A549 (cell line): ENCODE measurements at regions not wholly inside any gene's neighbourhood (a gene's known extent, or its start where the extent isn't known, plus 50 kb on each side); places are given as distances from the start of the nearest gene placed in this dataset.

Experiments
- ATAC-seq, 2 experiments: fragments of 200-7000 bp in 1 of 2; fragments of >200 bp in 1 of 2; cut with Nextera tagmentation in 1 of 2; cut with Tn5 transposase in 1 of 2; 3 replicates each; pipeline versions ENCODE4 v1.8.0 to v1.9.1; 2018 to 2020; ENCODE audit warnings: mild to moderate bottlenecking in 1 of 2, moderate library complexity in 1 of 2
- CTCF ChIA-PET: fragments of 300-600 bp; sonication (Branson Sonifier 250); formaldehyde crosslinking; extraction: SDS; loops from one replicate; lab custom pipeline; 2021; ENCODE audit warnings: antibody characterized with exemption, inconsistent platforms; lab: Yijun Ruan, JAX
- POLR2A ChIA-PET: fragments of 350-600 bp; formaldehyde crosslinking; extraction: SDS; loops from one replicate; lab custom pipeline; 2021; ENCODE audit warnings: antibody characterized with exemption, inconsistent platforms; lab: Yijun Ruan, JAX
- DNase-seq, 2 experiments: peaks; one replicate each; pipeline versions ENCODE4 v3.0.0 to v3.0.0-alpha.2; 2011 to 2016; ENCODE audit warnings: low read depth in 1 of 2, low spot score in 1 of 2
- FAIRE-seq: peaks from 2 replicates; lab custom pipeline; 2011; peaks lifted over from hg19 to GRCh38; lab: Jason Lieb, UNC
- H3K27ac ChIP-seq, 2 experiments: fragments of >200 bp; sonication (Bioruptor Twin); formaldehyde crosslinking; 3 replicates each; pipeline ENCODE4 v1.5.1; 2016 to 2017
- H3K4me1 ChIP-seq: fragments of >200 bp; sonication (Bioruptor Twin); formaldehyde crosslinking; 3 replicates; pipeline ENCODE4 v1.6.1; 2016
- H3K4me2 ChIP-seq: fragments of >200 bp; sonication (Bioruptor Twin); formaldehyde crosslinking; 3 replicates; pipeline ENCODE4 v1.6.1; 2016
- H3K4me3 ChIP-seq: fragments of >200 bp; sonication (Bioruptor Twin); formaldehyde crosslinking; 3 replicates; pipeline ENCODE4 v1.5.1; 2016
- H3K9me3 ChIP-seq: fragments of >200 bp; sonication (Bioruptor Twin); formaldehyde crosslinking; 3 replicates; pipeline ENCODE4 v1.6.1; 2016
- CBX8 ChIP-seq: fragments of 200-600 bp; sonication (generic); IDR thresholded peaks from 2 replicates; pipeline ENCODE4 v1.6.1; 2016
- CHD2 ChIP-seq: fragments of 150-350 bp; IDR thresholded peaks from 2 replicates; pipeline ENCODE4 v1.6.1; 2014; ENCODE audit warnings: low read length; ENCODE audit not compliant: partially characterized antibody
- CHD4 ChIP-seq: fragments of 200-600 bp; sonication (generic); IDR thresholded peaks from 2 replicates; pipeline ENCODE4 v1.6.1; 2016; ENCODE audit warnings: antibody characterized with exemption, mild to moderate bottlenecking, borderline replicate concordance
- EHMT2 ChIP-seq: fragments of 200-600 bp; sonication (generic); IDR thresholded peaks from 2 replicates; pipeline ENCODE4 v1.6.1; 2016; ENCODE audit warnings: antibody characterized with exemption, low read depth, mild to moderate bottlenecking, moderate library complexity
- EP300 ChIP-seq, 2 experiments: fragments of >200 bp; sonication (Bioruptor Twin); formaldehyde crosslinking; IDR thresholded peaks; 2 replicates in 1 of 2; 3 replicates in 1 of 2; pipeline ENCODE4 v1.6.1; 2016 to 2017
- HDAC2 ChIP-seq: fragments of 200-600 bp; sonication (generic); IDR thresholded peaks from 2 replicates; pipeline ENCODE4 v1.6.1; 2016
- HOXA7 ChIP-seq: fragments of 250-450 bp; sonication (Bioruptor Pico); IDR thresholded peaks from 2 replicates; pipeline ENCODE4 v1.5.0; 2020; ENCODE audit warnings: mild to moderate bottlenecking, moderate library complexity
- HOXB13 ChIP-seq: fragments of 250-450 bp; sonication (Bioruptor Pico); IDR thresholded peaks from 2 replicates; pipeline ENCODE4 v1.5.0; 2020; ENCODE audit warnings: low read depth, mild to moderate bottlenecking, moderate library complexity
- JUN ChIP-seq, 2 experiments: fragments of >200 bp; sonication (Bioruptor Twin); formaldehyde crosslinking; IDR thresholded peaks; 2 replicates in 1 of 2; 3 replicates in 1 of 2; pipeline ENCODE4 v1.6.1; 2016 to 2017
- KDM5A ChIP-seq: fragments of 200-600 bp; sonication (generic); IDR thresholded peaks from 2 replicates; pipeline ENCODE4 v1.6.1; 2016; ENCODE audit warnings: antibody characterized with exemption, mild to moderate bottlenecking
- MAFK ChIP-seq: fragments of 450-650 bp; IDR thresholded peaks from 2 replicates; pipeline ENCODE4 v1.6.1; 2014; ENCODE audit not compliant: partially characterized antibody
- MYC ChIP-seq: IDR thresholded peaks from 2 replicates; pipeline ENCODE4 v1.6.1; 2012; ENCODE audit warnings: mild to moderate bottlenecking, inconsistent platforms, low read length, improper control_type of control experiment, borderline replicate concordance
- NFE2L2 ChIP-seq: fragments of 150-350 bp; conservative IDR thresholded peaks from 2 replicates; pipeline ENCODE4 v1.6.1; 2014; ENCODE audit warnings: low read length
- PHF8 ChIP-seq: fragments of 200-600 bp; sonication (generic); IDR thresholded peaks from 2 replicates; pipeline ENCODE4 v1.6.1; 2016; ENCODE audit warnings: low read depth, mild to moderate bottlenecking, antibody characterized with exemption, moderate library complexity, borderline replicate concordance
- POLR2A ChIP-seq: IDR thresholded peaks from 2 replicates; pipeline ENCODE4 v1.6.1; 2012; ENCODE audit warnings: mild to moderate bottlenecking, low read length
- RAD21 ChIP-seq, 2 experiments: fragments of >200 bp in 1 of 2; sonication (Bioruptor Twin) in 1 of 2; formaldehyde crosslinking in 1 of 2; IDR thresholded peaks in 1 of 2; conservative IDR thresholded peaks in 1 of 2; 2 replicates in 1 of 2; 3 replicates in 1 of 2; pipeline ENCODE4 v1.6.1; 2012 to 2018; ENCODE audit warnings: inconsistent platforms in 1 of 2
- TP53 ChIP-seq: fragments of 250-450 bp; sonication (Bioruptor Pico); IDR thresholded peaks from 2 replicates; pipeline ENCODE4 v1.5.0; 2021; ENCODE audit warnings: mild to moderate bottlenecking, moderate library complexity
- ZC3H11A ChIP-seq: fragments of 450-650 bp; IDR thresholded peaks from 2 replicates; pipeline ENCODE4 v1.6.1; 2014; ENCODE audit warnings: antibody characterized with exemption, mild to moderate bottlenecking
- ZSCAN20 ChIP-seq: fragments of 250-450 bp; sonication (Bioruptor Pico); IDR thresholded peaks from 2 replicates; pipeline ENCODE4 v1.8.0; 2022; ENCODE audit warnings: mild to moderate bottlenecking, moderate library complexity
- WGBS: methylation state at CpG from one replicate; pipeline ENCODE4 v1.1.6; 2017; ENCODE audit errors: missing lambda C conversion rate; 5-methylcytosine and 5-hydroxymethylcytosine counted together
- TF ChIP-seq, protein P1 (sequence below): fragments of 200-600 bp; sonication (generic); IDR thresholded peaks from 2 replicates; pipeline ENCODE4 v1.6.1; 2016; ENCODE audit warnings: antibody characterized with exemption, mild to moderate bottlenecking, moderate library complexity
- TF ChIP-seq, protein P2 (sequence below): fragments of 450-650 bp; IDR thresholded peaks from 2 replicates; pipeline ENCODE4 v1.6.1; 2014; ENCODE audit warnings: antibody characterized with exemption
- TF ChIP-seq, protein P3 (sequence below): fragments of 150-350 bp; IDR thresholded peaks from 2 replicates; pipeline ENCODE4 v1.6.1; 2014; ENCODE audit warnings: low read depth, mild to moderate bottlenecking, low read length
- TF ChIP-seq, protein P4 (sequence below): IDR thresholded peaks from 2 replicates; pipeline ENCODE4 v1.6.1; 2012

DNA sequence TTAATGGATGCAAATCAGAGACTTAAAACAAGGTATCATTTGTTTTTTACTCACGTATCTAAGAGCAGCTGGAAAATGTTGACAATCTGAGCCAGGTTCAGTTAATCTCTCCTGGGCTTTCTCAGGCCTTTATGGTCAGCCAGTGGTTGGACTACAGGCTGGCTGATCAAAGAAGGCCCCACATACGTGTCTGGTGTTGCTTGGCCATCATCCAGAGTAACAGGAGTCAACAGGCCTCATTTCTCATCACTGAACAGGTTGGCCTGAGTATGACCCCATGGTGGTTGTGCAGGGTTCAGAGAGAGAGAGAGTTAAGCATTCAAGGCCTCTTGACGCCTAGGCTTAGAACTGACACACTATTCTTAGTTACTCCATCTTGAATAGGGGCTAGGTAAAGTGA is 97.0 kb upstream of the VLDLR start (continued):
- no peak for TF ChIP-seq ZSCAN20 (CRISPR knock-in tag)
- TF ChIP-seq, protein P1, sequence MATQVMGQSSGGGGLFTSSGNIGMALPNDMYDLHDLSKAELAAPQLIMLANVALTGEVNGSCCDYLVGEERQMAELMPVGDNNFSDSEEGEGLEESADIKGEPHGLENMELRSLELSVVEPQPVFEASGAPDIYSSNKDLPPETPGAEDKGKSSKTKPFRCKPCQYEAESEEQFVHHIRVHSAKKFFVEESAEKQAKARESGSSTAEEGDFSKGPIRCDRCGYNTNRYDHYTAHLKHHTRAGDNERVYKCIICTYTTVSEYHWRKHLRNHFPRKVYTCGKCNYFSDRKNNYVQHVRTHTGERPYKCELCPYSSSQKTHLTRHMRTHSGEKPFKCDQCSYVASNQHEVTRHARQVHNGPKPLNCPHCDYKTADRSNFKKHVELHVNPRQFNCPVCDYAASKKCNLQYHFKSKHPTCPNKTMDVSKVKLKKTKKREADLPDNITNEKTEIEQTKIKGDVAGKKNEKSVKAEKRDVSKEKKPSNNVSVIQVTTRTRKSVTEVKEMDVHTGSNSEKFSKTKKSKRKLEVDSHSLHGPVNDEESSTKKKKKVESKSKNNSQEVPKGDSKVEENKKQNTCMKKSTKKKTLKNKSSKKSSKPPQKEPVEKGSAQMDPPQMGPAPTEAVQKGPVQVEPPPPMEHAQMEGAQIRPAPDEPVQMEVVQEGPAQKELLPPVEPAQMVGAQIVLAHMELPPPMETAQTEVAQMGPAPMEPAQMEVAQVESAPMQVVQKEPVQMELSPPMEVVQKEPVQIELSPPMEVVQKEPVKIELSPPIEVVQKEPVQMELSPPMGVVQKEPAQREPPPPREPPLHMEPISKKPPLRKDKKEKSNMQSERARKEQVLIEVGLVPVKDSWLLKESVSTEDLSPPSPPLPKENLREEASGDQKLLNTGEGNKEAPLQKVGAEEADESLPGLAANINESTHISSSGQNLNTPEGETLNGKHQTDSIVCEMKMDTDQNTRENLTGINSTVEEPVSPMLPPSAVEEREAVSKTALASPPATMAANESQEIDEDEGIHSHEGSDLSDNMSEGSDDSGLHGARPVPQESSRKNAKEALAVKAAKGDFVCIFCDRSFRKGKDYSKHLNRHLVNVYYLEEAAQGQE = no peak
- no peak for TF ChIP-seq EHMT2

DNA sequence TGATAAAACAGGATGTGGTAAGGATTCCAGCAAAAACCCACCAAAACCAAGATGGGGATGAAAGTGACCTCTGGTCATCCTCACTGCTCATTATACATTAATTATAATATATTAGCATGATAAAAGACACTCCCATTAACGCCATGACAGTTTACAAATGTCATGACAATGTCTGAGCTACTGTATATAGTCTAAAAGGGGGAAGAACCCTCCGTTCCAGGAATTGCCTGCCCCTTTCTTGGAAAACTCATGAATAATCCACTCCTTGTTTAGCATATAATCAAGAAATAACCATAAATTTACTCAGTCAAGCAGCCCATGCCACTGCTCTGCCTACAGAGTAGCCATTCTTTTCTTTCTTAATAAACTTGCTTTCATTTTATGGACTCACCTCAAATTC is 96.4 kb upstream of the VLDLR start:
- no peak for FAIRE-seq
- TF ChIP-seq MYC (no peak), CHD4 (no peak), HOXB13 (CRISPR knock-in tag) (no peak), MAFK (no peak), HOXA7 (CRISPR knock-in tag) (no peak), RAD21 (conservative IDR thresholded peaks at IDR 0.05 in 1 of 2, IDR thresholded peaks at IDR 0.05 in 1 of 2) (no peak), KDM5A (no peak), NFE2L2 (no peak), HDAC2 (no peak), CBX8 (no peak), CHD2 (no peak), JUN (IDR thresholded peaks at IDR 0.05) (no peak), ZC3H11A (no peak), TP53 (CRISPR knock-in tag) (no peak)
- TF ChIP-seq, protein P2, sequence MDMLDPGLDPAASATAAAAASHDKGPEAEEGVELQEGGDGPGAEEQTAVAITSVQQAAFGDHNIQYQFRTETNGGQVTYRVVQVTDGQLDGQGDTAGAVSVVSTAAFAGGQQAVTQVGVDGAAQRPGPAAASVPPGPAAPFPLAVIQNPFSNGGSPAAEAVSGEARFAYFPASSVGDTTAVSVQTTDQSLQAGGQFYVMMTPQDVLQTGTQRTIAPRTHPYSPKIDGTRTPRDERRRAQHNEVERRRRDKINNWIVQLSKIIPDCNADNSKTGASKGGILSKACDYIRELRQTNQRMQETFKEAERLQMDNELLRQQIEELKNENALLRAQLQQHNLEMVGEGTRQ = no peak
- TF ChIP-seq, protein P3, sequence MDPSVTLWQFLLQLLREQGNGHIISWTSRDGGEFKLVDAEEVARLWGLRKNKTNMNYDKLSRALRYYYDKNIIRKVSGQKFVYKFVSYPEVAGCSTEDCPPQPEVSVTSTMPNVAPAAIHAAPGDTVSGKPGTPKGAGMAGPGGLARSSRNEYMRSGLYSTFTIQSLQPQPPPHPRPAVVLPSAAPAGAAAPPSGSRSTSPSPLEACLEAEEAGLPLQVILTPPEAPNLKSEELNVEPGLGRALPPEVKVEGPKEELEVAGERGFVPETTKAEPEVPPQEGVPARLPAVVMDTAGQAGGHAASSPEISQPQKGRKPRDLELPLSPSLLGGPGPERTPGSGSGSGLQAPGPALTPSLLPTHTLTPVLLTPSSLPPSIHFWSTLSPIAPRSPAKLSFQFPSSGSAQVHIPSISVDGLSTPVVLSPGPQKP = no peak

DNA sequence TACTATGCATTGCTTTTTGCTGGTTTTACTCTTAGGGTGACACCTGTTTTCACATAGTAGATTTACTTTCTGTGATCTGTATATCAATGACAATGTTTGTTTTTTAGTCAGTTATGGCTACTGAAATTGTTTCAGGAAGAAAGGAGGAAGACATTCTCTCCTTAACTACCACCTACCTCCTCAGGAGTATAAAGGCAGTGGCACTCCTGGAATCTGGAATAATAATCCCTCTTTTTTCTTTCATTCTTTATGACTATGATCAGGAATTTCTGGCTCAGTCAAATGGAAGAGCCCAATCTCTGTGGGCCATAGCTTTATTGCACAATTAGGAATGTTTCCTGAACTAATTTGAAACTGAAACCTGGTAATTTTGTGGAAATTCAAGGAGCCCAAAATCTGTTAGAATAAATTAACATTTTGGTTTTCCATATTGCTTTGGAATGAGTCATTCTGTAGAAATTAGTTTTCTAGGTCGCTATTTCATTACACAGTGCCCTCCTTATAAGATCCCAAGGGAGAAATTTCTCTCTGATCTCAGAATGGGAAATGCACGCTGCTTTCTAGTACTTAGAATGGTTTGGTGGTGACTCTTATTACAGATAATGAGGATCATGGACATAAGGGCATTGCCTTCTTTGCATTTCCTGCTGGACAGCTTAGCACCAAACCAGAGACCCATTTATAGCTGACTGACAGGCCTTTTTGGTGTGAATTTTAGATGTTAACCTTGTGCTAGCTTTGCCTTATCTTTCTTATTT is 95.3 kb upstream of the VLDLR start:
- FAIRE-seq = no peak
- ChIA-PET POLR2A (no interaction called here), CTCF (no interaction called here)

More for the DNA sequence above, 96.4 kb upstream of the VLDLR start:
- ATAC-seq = no peak
- H3K4me1 ChIP-seq = no peaks in the 10 kb centered on the region
- 32% methylated on average over 2 of the region's 2 CpGs for WGBS
- peaks cover 6% of the 10 kb centered on the region; the same call in 1 of the 3 replicates for H3K9me3 ChIP-seq
- no peak overlapping the region for H3K27ac ChIP-seq
- H3K4me3 ChIP-seq = no peak overlapping the region
- POLR2A ChIA-PET = no interaction called here
- H3K4me2 ChIP-seq = no peak overlapping the region
- DNase-seq = no peak
- CTCF ChIA-PET = no interaction called here

More for the DNA sequence above, 95.3 kb upstream of the VLDLR start:
- Histone ChIP-seq H3K9me3 (no peaks in the 10 kb centered on the region), H3K4me3 (no peak overlapping the region), H3K4me2 (no peak overlapping the region), H3K27ac (no peak overlapping the region), H3K4me1 (no peaks in the 10 kb centered on the region)
- DNase-seq (no peak), ATAC-seq (no peak)
- no peak for TF ChIP-seq EP300 (IDR thresholded peaks at IDR 0.05)
- TF ChIP-seq, protein P4, sequence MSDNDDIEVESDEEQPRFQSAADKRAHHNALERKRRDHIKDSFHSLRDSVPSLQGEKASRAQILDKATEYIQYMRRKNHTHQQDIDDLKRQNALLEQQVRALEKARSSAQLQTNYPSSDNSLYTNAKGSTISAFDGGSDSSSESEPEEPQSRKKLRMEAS = no peak
- no peak for TF ChIP-seq POLR2A
- no peak for TF ChIP-seq CHD4
- no peak for TF ChIP-seq PHF8
- WGBS = 23% methylated on average over 2 of the region's 2 CpGs
